ENCODE measurements at regions not wholly inside any gene's neighbourhood (a gene's known extent, or its start where the extent isn't known, plus 50 kb on each side); places are given as distances from the start of the nearest gene placed in this dataset.
"Not testable (repeated sequence)": the region's sequence is repeated elsewhere in the genome, so short reads cannot be mapped to it uniquely, and the experiment has no call there.

DNA sequence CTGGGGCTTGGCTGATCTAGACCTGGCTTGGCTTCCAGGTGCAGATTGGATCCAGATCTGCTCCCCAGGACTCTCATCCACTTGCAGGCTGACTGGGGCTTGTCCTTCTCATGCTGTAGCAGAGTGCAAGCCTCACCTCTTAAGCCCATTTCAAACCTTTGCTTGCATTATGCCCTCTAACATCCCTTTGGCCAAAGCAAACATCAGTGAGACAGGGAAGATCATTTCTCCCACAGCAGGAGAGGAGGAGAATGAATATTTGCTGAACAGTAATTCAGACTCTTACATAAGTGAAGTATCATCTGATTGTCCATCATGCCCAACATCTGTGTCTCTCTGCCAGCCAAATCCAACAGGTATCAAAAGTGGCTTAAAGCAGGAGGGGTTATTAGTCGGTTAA is 194.9 kb downstream of the C9orf152 start:
- Histone ChIP-seq H3K27me3 (replicated peaks) (no peaks in the 10 kb centered on the region), H3K4me3 (ENCODE audit: low read depth, low read length) (no peak overlapping the region), H3K27ac (no peak overlapping the region), H3K36me3 (replicated peaks) (no peaks in the 10 kb centered on the region)
- in situ Hi-C loops (cut with HindIII; ENCODE audit: low pct_ligation_motif_present, low sequenced_read_pairs): no loop called here
- no peak for DNase-seq
- TF ChIP-seq, protein P1, sequence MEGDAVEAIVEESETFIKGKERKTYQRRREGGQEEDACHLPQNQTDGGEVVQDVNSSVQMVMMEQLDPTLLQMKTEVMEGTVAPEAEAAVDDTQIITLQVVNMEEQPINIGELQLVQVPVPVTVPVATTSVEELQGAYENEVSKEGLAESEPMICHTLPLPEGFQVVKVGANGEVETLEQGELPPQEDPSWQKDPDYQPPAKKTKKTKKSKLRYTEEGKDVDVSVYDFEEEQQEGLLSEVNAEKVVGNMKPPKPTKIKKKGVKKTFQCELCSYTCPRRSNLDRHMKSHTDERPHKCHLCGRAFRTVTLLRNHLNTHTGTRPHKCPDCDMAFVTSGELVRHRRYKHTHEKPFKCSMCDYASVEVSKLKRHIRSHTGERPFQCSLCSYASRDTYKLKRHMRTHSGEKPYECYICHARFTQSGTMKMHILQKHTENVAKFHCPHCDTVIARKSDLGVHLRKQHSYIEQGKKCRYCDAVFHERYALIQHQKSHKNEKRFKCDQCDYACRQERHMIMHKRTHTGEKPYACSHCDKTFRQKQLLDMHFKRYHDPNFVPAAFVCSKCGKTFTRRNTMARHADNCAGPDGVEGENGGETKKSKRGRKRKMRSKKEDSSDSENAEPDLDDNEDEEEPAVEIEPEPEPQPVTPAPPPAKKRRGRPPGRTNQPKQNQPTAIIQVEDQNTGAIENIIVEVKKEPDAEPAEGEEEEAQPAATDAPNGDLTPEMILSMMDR (IDR thresholded peaks at IDR 0.05; ENCODE audit: low read depth, low read length, missing control alignments): no peak

DNA sequence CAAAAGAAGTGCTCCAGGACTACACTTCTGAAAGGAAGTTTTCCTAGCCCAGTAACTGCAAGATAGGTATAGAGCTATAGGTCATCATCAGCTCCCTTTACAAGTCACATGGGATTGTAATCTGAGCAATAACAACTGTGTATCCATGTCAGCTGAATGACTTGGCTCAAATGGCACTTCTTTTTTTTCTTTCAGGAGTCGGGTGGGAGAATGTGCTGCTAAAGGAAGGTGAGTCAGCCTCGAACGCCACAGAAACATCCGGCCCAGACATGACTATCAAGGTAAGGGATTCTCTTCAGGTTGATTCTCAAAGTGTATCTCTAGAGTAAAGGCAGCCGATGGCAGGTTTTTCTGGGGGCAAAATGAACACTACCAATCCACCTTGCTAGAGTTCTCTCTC is 192.2 kb downstream of the C9orf152 start:
- TF ChIP-seq, protein P1 (IDR thresholded peaks at IDR 0.05; ENCODE audit: low read depth, low read length, missing control alignments): no peak
- H3K27ac ChIP-seq: peak overlapping the region; percentile 90
- no peaks in the 10 kb centered on the region for H3K36me3 ChIP-seq (replicated peaks)
- no peaks in the 10 kb centered on the region for H3K27me3 ChIP-seq (replicated peaks)
- DNase-seq: peak; percentile 87
- no peak overlapping the region for H3K4me3 ChIP-seq (ENCODE audit: low read depth, low read length)
- in situ Hi-C loops (cut with HindIII; ENCODE audit: low pct_ligation_motif_present, low sequenced_read_pairs): no loop called here

DNA sequence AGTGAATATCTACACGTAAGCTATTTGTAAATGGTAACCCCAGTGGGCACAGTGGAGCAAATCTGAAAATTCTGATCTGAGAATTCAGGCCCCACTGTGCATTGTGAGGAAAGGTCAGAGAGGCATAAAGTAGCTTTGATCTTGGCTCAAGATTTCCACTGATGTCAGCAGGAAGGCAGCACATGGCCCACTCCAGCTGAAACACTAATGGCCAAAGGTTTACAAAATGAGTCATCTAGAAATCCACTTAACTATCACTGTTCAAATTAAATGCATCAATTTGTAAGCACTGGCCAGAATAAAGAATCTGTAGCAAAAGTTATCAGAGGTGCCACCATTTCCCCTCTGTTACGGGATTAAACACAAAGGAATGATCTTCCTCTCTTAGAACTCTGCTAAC is 191.6 kb downstream of the C9orf152 start:
- in situ Hi-C loops (cut with HindIII; ENCODE audit: low pct_ligation_motif_present, low sequenced_read_pairs): no loop called here
- no peak overlapping the region for H3K4me3 ChIP-seq (ENCODE audit: low read depth, low read length)
- no peaks in the 10 kb centered on the region for H3K27me3 ChIP-seq (replicated peaks)
- H3K27ac ChIP-seq: peak overlapping the region; percentile 90
- TF ChIP-seq, protein P1 (IDR thresholded peaks at IDR 0.05; ENCODE audit: low read depth, low read length, missing control alignments): no peak
- no peaks in the 10 kb centered on the region for H3K36me3 ChIP-seq (replicated peaks)
- DNase-seq: peak; percentile 72

DNA sequence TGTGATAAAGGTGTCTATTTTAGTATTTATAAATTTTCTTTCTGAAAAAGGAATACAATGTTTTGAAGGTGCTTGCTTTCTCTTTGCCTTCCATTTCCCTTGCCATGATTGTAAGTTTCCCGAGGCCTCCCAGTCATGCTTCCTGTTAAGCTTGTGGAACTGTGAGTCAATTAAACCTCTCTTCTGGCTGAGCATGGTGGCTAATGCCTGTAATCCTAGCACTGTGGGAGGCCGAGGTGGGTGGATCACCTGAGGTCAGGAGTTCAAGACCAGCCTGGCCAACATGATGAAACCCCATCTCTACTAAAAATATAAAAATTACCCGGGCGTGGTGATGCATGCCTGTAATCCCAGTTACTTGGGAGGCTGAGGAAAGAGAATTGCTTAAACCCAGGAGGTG is 187.7 kb downstream of the C9orf152 start:
- DNase-seq: peak; percentile 27
- H3K36me3 ChIP-seq (replicated peaks); in situ Hi-C loops (cut with HindIII; ENCODE audit: low pct_ligation_motif_present, low sequenced_read_pairs); H3K27me3 ChIP-seq (replicated peaks); H3K27ac ChIP-seq; H3K4me3 ChIP-seq (ENCODE audit: low read depth, low read length): not testable (repeated sequence)

DNA sequence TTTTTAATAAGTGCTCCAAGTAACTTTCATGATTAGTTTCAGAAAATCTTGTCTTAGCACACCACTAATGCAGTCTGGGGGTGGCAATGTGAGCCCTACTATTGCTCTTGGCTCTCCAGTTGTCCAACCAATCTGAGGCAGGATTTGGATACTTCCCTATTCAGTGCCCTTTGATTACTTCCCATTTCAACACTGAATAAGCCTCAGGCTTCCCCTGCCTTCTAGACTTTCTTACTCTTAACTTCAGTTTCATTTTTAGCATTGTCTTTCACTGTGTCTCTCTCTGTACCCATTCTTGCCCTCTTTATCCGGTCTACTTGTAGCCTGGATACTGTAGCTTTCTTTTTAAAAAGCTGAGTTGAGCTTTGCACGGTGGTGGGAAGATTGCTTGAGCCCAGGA is 186.1 kb downstream of the C9orf152 start:
- no peaks in the 10 kb centered on the region for H3K36me3 ChIP-seq (replicated peaks)
- no peak overlapping the region for H3K4me3 ChIP-seq (ENCODE audit: low read depth, low read length)
- no peaks in the 10 kb centered on the region for H3K27me3 ChIP-seq (replicated peaks)
- no peak overlapping the region for H3K27ac ChIP-seq
- in situ Hi-C loops (cut with HindIII; ENCODE audit: low pct_ligation_motif_present, low sequenced_read_pairs): no loop called here
- DNase-seq: no peak
- TF ChIP-seq, protein P1 (IDR thresholded peaks at IDR 0.05; ENCODE audit: low read depth, low read length, missing control alignments): no peak

DNA sequence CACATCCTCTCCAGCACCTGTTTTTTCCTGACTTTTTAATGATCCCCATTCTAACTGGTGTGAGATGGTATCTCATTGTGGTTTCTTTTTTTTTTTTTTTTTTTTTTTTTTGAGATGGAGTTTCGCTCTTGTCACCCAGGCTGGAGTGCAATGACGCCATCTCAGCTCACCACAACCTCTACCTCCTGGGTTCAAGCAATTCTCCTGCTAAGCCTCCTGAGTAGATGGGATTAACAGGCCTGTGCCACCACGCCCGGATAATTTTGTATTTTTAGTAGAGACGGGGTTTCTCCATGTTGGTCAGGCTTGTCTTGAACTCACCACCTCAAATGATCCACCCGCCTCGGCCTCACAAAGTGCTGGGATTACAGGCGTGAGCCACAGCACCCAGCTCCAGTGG is 184.7 kb downstream of the C9orf152 start:
- DNase-seq; H3K4me3 ChIP-seq (ENCODE audit: low read depth, low read length); H3K27me3 ChIP-seq (replicated peaks); H3K27ac ChIP-seq; in situ Hi-C loops (cut with HindIII; ENCODE audit: low pct_ligation_motif_present, low sequenced_read_pairs); H3K36me3 ChIP-seq (replicated peaks): not testable (repeated sequence)

DNA sequence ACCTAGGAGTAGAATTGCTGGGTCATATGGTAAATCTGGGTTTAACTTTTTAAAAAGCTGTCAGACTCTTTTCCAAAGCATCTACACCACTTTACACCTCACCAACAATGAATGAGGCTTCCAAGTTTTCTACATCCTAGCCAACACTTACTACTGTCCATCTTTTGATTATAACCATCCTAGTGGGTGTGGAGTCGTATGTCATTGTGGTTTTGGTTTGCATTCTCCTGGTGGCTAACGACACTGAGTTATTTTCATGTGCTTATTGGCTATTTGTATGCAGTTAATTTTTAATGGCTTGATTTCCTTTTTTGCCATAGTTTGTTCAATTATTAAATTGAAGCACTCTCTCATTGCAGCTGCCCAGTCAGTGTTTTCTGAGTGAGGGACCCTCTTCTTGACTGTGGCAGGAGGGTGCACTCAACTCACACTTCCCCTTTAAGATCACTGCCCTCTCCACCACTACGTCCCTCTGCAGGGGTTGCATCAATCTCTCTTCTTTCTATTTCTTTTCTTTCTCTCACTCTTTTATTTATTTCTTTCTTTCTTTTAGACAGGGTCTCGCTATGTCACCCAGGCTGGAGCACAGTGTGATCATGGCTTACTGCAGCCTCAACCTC is 182.3 kb downstream of the C9orf152 start:
- no peak overlapping the region for H3K27ac ChIP-seq
- TF ChIP-seq, protein P1 (IDR thresholded peaks at IDR 0.05; ENCODE audit: low read depth, low read length, missing control alignments): no peak
- in situ Hi-C loops (cut with HindIII; ENCODE audit: low pct_ligation_motif_present, low sequenced_read_pairs): no loop called here

More for the DNA sequence above, 182.3 kb downstream of the C9orf152 start:
- Histone ChIP-seq H3K27me3 (replicated peaks) (no peaks in the 10 kb centered on the region), H3K4me3 (ENCODE audit: low read depth, low read length) (no peak overlapping the region), H3K36me3 (replicated peaks) (no peaks in the 10 kb centered on the region)
- DNase-seq: no peak
